ENCODE measurements at regions not wholly inside any gene's neighbourhood (a gene's known extent, or its start where the extent isn't known, plus 50 kb on each side); places are given as distances from the start of the nearest gene placed in this dataset.

DNA sequence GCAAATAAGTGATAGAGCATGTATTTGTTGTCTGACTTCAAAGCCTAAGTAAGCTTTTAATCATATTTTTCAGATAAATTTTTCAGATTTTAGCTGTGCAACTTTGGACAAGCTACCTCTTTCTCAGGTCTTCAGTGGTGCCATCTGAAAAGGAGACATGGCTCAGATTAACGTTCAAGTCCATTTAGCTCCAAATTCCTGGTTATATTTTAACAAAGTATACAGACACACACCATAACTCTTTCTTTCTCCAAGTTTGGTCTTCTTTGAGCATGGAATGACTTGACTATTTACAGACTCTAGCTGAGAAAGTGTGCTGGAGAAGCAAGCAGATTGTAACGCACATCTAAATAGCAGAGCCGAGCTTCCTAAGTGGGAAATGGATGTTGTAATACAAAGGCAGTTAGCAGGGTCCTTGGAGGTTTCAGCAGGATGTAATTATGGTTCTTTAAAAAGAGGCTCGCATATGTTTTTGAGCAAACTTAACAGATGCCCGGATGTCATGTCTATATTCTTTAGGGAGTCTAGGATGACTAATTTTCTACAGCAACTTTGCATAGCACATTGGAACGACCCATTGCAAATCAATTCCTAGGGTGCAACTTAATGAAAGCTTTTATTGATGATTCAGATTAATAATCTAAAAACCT, 128.1 kb upstream of the E2F8 start:
- ATAC-seq: no peak
- TF ChIP-seq BACH2 (CRISPR knock-in tag; IDR thresholded peaks at IDR 0.05; ENCODE audit: borderline replicate concordance) (no peak), ZNF70 (CRISPR knock-in tag; IDR thresholded peaks at IDR 0.05) (no peak)
- TF ChIP-seq, protein P1, sequence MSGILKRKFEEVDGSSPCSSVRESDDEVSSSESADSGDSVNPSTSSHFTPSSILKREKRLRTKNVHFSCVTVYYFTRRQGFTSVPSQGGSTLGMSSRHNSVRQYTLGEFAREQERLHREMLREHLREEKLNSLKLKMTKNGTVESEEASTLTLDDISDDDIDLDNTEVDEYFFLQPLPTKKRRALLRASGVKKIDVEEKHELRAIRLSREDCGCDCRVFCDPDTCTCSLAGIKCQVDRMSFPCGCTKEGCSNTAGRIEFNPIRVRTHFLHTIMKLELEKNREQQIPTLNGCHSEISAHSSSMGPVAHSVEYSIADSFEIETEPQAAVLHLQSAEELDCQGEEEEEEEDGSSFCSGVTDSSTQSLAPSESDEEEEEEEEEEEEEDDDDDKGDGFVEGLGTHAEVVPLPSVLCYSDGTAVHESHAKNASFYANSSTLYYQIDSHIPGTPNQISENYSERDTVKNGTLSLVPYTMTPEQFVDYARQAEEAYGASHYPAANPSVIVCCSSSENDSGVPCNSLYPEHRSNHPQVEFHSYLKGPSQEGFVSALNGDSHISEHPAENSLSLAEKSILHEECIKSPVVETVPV (CRISPR knock-in tag; IDR thresholded peaks at IDR 0.05): no peak
- TF ChIP-seq, protein P2, sequence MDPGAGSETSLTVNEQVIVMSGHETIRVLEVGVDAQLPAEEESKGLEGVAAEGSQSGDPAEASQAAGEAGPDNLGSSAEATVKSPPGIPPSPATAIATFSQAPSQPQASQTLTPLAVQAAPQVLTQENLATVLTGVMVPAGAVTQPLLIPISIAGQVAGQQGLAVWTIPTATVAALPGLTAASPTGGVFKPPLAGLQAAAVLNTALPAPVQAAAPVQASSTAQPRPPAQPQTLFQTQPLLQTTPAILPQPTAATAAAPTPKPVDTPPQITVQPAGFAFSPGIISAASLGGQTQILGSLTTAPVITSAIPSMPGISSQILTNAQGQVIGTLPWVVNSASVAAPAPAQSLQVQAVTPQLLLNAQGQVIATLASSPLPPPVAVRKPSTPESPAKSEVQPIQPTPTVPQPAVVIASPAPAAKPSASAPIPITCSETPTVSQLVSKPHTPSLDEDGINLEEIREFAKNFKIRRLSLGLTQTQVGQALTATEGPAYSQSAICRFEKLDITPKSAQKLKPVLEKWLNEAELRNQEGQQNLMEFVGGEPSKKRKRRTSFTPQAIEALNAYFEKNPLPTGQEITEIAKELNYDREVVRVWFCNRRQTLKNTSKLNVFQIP (CRISPR knock-in tag; IDR thresholded peaks at IDR 0.05; ENCODE audit: borderline replicate concordance, low read depth): no peak

DNA sequence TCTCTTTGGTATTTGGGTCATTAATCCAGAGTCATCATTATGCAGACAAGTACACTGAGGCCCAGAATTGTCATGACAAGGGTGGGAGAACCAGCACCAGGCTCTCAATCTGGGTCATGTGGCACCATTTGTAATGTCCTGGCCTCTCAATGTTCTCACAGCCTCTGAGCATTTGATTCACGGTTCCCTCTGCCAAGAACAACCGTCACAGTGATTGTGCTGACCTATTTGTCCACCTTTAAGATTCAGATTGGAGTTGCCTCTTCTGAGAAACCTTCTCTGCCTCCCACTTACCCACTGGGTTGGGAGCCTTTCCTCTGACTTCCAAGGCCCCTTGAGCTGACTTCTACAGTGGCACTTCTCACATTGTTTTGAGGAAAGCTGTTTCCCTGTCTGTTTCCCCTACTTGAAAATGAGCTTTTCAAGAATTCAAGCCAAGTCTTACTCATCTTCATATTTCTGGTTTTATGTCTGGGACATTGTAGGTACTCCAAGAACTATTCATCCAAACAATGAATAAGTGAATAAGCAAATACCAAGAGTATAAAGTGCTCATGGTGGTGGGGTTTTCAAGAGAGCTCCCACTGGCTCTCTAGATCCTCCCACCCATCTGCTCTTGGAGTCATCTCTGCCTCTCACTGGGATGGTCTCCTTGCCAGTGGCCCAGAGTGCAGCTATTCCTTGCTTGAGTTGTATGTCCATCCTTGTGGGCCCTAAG, 126.4 kb upstream of the E2F8 start:
- no peak for ATAC-seq
- TF ChIP-seq, protein P1 (CRISPR knock-in tag; IDR thresholded peaks at IDR 0.05): no peak
- TF ChIP-seq OSR1 (CRISPR knock-in tag; IDR thresholded peaks at IDR 0.05) (no peak), ZC3H10 (CRISPR knock-in tag; IDR thresholded peaks at IDR 0.05) (no peak), BACH2 (CRISPR knock-in tag; IDR thresholded peaks at IDR 0.05; ENCODE audit: borderline replicate concordance) (no peak), GLIS3 (CRISPR knock-in tag; IDR thresholded peaks at IDR 0.05) (no peak), ZNF565 (CRISPR knock-in tag; conservative IDR thresholded peaks at IDR 0.05; ENCODE audit: low read depth) (no peak), SNAI2 (CRISPR knock-in tag; IDR thresholded peaks at IDR 0.05) (no peak), ZNF70 (CRISPR knock-in tag; IDR thresholded peaks at IDR 0.05) (no peak), ZFP30 (CRISPR knock-in tag; IDR thresholded peaks at IDR 0.05) (no peak), TCF4 (CRISPR knock-in tag; IDR thresholded peaks at IDR 0.05; ENCODE audit: borderline replicate concordance) (no peak), ZNF8 (CRISPR knock-in tag; IDR thresholded peaks at IDR 0.05) (no peak), TOX (CRISPR knock-in tag; IDR thresholded peaks at IDR 0.05; ENCODE audit: borderline replicate concordance) (no peak)
- TF ChIP-seq, protein P3, sequence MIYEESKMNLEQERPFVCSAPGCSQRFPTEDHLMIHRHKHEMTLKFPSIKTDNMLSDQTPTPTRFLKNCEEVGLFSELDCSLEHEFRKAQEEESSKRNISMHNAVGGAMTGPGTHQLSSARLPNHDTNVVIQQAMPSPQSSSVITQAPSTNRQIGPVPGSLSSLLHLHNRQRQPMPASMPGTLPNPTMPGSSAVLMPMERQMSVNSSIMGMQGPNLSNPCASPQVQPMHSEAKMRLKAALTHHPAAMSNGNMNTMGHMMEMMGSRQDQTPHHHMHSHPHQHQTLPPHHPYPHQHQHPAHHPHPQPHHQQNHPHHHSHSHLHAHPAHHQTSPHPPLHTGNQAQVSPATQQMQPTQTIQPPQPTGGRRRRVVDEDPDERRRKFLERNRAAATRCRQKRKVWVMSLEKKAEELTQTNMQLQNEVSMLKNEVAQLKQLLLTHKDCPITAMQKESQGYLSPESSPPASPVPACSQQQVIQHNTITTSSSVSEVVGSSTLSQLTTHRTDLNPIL (CRISPR knock-in tag; IDR thresholded peaks at IDR 0.05; ENCODE audit: low read depth): no peak
- TF ChIP-seq, protein P4, sequence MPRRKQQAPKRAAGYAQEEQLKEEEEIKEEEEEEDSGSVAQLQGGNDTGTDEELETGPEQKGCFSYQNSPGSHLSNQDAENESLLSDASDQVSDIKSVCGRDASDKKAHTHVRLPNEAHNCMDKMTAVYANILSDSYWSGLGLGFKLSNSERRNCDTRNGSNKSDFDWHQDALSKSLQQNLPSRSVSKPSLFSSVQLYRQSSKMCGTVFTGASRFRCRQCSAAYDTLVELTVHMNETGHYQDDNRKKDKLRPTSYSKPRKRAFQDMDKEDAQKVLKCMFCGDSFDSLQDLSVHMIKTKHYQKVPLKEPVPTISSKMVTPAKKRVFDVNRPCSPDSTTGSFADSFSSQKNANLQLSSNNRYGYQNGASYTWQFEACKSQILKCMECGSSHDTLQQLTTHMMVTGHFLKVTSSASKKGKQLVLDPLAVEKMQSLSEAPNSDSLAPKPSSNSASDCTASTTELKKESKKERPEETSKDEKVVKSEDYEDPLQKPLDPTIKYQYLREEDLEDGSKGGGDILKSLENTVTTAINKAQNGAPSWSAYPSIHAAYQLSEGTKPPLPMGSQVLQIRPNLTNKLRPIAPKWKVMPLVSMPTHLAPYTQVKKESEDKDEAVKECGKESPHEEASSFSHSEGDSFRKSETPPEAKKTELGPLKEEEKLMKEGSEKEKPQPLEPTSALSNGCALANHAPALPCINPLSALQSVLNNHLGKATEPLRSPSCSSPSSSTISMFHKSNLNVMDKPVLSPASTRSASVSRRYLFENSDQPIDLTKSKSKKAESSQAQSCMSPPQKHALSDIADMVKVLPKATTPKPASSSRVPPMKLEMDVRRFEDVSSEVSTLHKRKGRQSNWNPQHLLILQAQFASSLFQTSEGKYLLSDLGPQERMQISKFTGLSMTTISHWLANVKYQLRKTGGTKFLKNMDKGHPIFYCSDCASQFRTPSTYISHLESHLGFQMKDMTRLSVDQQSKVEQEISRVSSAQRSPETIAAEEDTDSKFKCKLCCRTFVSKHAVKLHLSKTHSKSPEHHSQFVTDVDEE (CRISPR knock-in tag; IDR thresholded peaks at IDR 0.05): no peak
- TF ChIP-seq, protein P2 (CRISPR knock-in tag; IDR thresholded peaks at IDR 0.05; ENCODE audit: borderline replicate concordance, low read depth): no peak
- TF ChIP-seq, protein P5, sequence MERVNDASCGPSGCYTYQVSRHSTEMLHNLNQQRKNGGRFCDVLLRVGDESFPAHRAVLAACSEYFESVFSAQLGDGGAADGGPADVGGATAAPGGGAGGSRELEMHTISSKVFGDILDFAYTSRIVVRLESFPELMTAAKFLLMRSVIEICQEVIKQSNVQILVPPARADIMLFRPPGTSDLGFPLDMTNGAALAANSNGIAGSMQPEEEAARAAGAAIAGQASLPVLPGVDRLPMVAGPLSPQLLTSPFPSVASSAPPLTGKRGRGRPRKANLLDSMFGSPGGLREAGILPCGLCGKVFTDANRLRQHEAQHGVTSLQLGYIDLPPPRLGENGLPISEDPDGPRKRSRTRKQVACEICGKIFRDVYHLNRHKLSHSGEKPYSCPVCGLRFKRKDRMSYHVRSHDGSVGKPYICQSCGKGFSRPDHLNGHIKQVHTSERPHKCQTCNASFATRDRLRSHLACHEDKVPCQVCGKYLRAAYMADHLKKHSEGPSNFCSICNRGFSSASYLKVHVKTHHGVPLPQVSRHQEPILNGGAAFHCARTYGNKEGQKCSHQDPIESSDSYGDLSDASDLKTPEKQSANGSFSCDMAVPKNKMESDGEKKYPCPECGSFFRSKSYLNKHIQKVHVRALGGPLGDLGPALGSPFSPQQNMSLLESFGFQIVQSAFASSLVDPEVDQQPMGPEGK (CRISPR knock-in tag; IDR thresholded peaks at IDR 0.05; ENCODE audit: borderline replicate concordance): no peak
